ENCODE measurements at regions not wholly inside any gene's neighbourhood (a gene's known extent, or its start where the extent isn't known, plus 50 kb on each side); places are given as distances from the start of the nearest gene placed in this dataset.

DNA sequence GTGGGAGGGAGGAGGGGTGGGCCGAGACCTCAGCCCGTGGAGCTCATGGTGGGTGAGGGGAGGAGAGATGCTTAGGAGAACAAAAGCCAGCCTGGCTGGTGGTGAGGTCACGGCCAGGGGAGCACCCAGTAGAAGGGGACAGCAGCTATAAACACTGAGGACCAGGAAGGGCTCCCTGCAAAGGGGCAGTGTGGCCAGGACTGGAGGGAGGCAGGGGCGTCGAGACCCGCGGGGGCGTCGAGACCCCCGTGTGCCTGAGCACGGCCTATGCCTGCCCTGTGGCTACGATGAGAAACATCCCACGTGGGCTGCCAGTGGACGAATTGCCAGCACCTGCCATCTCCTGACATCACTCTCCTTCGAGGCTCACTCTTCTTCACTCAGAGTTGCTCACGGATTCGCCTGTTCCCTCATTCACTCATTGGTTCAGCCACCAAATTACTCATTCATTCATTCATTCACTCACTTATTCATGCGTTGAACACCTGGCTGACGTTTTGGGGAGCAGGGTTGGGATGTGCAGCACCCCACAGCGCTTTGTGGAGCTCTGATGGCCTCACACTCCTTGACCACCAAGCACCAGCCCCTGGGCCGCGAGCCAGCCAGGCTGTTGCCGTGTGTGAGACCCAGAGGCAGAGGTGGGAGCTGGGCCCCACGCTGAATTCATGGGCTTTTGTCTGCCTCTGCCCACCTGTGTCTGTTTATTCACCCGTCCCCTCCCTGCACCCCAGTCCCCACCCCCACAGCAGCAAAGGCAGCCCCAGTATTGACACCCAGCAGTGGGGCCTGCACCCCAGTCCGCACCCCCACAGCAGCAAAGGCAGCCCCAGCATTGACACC, 61.2 kb upstream of the BHLHE23 start:
- no peak for DNase-seq

DNA sequence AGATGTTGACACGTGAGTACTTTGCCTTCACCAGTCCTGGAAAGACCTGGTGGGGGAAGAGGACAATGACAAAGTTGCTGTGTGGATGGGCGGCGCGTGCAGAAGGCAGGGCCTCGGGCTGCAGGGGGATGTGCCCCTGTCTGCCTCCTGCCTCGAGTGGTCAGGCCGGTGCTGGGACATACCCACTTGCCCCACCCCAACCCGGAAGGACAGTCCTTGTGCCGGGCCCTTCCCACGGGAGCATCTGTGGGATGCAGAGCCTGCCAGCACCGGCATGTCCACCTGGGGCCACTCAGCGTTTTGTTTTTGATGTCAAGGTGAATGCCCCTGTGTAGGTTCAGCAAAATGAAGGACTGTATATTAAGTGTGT, 60.5 kb upstream of the BHLHE23 start:
- no peak for DNase-seq

DNA sequence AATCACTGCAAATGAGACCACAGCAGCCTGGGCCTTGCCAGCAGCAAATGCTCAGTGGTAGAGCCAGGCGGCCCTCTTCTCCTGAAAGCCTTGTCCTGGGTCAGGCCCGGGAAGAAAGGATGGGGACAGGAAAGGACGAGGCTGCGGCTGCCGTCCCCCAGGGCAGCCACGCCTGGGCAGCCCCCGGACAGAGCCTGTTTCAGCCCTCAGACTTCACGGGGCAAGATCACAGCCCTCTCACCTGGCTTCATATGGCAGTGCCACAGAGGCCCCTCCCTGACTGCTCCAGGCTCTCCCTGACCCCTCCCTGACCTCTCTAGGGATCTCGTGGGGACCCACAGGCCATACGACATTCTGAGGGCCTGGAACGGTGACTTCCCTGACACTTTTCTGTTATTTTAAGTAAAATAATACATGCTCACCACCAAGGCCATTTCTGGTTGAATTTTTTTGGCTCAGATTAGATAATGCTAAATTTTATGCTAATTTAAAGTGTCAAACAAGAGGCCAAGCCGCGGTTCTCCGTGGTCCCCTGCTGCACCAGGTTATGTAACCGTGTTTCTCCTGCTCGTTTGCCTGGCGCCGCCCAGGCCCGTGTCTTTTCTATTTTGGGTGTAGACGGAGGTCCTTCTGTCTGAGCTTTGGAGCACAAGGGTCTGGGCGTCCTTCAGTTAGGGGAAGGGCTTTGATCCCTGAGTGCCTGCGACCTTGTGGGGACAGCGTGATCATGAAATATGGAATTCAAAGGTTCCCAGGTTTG, 59.9 kb upstream of the BHLHE23 start:
- no peak for DNase-seq

DNA sequence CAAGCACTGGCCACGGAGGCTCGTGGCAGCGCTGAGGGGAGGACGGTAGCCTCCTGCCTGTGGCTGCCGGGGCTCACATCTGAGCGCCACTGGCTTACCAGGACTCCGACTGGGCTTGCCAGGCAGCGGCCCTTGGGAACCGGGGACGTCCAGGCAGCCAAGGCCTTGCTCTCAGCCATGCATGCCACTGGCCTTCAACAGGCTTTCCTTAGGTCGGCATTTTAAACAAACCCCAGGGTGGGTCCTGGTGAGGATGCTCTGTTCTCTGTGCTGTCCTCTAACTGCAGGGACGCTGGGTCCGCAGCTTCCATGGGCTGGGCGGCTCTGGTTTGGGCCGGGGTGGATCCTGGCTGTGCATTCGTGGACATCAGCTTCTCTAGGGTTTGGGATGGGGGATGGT, 59.1 kb upstream of the BHLHE23 start:
- DNase-seq = no peak

DNA sequence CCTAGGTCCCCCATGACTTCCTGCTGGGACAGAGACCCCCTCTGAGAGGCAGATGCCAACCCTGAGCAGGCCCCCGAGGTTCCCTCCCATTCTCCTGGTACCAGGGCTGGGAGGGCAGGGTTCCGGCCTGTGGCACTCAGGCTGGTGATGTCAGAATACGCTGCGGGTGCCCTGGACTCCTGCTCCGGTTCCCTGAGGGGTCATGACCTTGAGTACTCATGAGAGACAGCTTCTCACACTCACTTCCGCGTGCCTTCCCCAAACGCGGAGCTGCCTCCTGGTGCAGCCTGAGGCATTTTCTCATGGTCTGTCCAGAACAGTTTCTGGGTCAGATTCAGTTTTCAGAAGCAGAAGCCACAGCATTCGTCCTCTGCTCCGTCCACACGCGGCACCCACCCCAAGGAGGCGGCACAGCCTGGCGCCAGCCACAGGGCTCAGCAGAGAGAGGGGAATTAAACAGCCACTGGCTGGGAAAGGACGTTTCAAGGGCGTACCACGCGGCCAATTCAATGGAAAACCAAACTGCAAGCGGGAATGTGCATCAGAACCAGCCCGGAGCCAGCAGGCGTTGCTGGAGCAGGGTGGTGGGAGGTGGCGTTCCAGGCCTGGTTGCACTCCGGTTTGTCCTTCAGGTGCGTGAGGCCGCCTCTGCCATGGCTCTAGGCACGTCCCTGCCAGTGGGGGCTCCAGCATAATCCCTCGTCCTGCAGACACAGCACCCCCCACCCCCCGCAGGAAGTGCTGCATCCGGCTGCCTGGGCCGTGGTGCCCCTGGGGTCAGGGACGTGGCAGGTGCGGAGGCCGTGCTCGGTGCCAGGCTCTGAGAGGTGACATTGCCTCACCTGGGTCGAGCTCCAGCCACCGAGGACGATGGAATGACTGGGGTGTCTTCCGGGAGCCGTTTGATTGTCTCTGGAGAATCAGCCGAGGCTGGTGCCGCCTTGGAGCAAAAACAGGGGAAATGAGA, 58.3 kb upstream of the BHLHE23 start:
- peak; percentile 54 for DNase-seq

DNA sequence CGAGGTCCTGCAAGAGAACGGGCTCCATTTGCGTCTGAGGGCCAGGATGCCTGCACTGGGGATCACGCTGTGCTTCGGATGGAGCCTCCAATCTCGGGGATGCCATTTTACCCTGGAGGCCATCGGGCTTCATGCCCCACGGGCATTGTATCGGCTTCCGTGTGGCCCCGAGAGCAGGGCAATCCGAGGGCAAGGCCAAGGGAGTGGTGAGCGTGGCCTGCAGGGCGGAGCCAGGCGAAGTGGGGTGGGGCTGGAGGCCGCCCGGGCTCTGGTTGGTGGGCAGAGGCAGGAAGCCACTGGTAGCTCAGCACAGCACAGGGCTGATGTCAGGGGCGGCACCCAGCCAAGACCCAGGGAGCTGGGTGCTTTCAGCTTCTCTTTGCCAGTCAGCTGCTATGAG, 57.5 kb upstream of the BHLHE23 start:
- DNase-seq = peak; percentile 54

DNA sequence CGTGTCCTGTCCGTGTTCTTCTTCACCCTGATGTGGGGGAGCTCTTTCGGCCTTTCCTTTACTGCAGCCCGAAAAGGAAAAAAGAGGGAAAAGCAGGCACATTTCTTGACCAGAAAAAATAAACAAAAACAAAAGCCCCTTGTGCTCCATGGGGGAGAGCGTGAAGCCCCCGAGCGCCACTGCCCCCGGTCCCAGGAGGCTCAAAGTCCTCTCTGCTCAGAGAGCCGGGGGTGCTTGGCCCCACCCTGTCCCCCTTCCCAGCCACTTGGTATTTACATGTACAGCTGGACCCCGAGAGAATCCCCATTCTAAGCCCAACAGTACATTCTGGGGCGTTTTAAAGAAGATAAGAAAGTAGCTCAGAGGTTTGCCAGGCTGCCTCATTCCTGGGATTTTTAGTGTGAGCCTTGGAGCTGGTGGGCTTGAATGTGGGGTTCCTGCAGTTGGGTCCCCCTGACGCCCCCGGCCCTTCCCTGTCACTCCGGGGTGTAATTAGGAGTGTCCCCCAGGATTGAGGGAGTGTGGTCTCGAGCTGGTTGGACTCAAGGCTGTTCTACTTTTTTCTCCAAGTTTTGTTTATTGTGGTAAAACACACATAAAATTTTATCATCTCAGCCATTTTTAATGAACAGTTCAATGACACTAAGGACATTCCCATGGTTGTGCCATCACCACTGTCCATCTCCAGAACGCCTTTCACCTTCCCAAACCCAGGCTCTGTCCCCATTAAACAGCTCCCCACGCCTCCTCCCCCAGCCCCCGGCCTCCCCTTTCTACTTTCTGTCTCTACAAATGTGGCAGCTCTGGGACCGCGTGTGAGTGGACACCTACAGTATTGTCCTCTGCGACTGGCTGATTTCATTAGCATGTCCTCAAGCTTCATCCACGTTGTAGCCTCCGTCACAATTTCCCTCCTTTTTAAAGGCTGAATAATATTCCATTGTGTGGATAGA, 55.7 kb upstream of the BHLHE23 start:
- peak; percentile 19 for DNase-seq

DNA sequence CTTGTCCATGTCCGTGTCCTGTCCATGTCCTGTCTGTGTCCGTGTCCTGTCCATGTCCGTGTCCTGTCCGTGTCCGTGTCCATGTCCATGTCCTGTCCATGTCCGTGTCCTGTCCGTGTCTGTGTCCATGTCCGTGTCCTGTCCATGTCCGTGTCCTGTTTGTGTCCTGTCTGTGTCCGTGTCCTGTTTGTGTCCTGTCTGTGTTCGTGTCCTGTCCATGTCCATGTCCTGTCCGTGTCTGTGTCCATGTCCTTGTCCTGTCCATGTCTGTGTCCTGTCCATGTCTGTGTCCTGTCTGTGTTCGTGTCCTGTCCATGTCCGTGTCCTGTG, 55.0 kb upstream of the BHLHE23 start:
- DNase-seq = peak; percentile 34

DNA sequence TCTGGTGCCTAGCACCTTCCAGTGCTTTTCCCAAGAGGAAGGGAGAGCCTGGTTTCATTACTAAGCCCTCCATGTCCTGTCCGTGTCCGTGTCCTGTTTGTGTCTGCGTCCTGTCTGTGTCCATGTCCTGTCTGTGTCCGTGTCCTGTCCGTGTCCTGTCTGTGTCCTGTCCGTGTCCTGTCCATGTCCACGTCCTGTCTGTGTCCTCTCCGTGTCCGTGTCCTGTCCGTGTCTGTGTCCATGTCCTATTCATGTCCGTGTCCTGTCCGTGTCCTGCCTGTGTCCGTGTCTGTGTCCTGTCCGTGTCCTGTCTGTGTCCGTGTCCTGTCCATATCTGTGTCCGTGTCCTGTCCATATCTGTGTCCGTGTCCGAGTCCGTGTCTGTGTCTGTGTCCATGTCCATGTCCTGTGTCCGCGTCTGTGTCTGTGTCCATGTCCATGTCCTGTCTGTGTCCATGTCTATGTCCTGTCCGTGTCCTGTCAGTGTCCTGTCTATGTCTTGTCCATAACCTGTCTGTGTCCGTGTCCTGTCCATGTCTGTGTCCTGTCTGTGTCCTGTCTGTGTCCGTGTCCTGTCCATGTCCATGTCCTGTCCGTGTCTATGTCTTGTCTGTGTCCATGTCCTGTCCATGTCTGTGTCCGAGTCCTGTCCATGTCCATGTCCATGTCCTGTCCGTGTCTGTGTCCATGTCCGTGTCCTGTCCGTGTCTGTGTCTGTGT, 54.4 kb upstream of the BHLHE23 start:
- DNase-seq = peak; percentile 31

DNA sequence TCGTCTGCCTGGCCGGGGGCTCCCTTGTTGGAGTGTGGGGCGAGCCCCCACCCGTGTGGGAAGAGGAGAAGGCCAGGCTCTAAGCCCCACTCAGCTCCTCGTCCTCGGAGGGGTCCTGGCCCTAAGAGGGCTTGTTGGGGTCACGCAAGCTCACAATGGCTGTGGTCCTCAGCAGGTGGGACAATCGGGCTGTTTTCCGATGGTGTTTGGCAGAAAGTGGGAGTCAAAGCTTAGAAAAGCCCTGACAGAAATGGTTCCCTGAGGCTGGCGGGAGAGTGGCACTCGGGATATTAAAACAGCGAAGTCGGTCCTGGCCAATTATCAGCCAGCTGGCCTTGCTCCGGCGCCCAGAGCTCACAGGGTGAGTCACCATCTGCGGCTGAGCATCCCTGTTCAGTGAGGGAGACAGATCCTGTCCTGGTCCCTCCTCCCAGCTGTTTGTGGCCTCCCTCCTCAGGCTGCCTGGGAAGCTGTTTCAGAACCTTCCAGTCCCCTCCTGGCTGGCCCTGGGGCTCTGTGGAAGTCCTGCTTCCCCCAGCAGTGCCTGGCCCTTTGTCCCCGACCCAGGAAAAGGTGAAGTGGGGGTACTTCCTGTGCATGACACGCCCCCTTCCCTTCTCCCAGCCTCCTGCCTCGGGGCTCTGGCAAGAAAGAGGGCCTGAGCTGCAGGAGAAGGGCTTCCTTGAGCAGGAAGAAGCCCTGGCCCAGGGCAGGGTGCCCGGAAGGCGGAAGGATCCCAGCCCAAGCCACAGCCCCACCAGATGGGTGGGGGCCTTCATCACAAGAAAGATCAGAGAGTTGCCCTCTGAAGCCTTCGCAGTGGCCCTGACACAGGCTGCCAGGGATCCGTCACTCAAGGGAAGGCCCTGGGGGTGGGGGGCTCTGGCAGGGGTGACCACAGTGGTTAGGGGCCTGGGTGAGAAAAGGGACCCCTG, 53.6 kb upstream of the BHLHE23 start:
- DNase-seq = peak; percentile 60

DNA sequence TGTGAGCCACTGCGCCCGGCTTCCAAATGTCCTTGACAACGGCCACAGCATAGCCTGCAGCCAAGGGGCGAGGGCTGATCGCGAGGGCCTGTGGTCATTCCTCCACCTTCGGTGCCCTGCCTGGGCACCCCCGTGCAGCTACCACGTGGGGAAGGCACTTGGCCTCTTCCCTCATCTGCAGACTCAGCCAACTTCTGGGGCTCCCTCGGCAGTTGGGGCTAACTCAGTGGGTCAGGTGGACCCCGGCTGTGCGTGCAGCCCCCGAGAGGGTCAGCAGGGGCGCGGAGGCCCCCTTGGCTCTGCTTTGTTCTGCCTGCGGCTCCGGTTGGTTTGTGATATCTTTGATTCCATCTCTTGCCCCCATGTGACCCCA, 52.9 kb upstream of the BHLHE23 start:
- peak; percentile 46 for DNase-seq

DNA sequence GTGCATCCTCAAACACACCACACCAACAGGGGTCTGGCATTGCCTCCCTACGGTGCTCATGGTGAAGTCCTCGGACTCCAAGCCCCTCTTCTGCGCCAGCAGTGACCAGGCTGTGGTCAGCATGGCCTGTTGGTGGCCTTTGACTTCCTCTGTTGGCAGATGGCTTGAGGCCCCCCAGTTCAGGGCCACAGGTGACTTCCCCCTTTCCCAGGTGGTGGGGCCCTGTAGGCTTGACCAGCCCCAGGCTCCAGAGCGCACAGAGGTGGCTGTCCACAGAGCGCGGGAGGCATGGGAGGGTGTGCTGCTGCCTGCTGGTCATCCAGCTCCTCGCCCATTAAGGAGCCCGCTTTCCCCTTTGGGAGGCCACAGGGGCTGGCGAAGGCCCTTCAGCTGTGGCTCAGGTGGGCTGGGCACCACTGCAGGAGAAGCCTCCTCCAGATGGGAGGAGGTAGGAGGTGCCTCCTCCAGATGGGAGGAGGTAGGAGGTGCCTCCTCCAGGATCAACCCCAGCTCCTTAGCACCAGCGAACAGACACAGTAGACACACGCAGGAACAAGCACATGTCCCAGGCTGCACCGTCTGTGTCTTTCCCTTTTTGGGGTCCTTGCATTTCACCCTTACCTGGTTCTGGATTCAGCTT, 52.1 kb upstream of the BHLHE23 start:
- peak; percentile 56 for DNase-seq

DNA sequence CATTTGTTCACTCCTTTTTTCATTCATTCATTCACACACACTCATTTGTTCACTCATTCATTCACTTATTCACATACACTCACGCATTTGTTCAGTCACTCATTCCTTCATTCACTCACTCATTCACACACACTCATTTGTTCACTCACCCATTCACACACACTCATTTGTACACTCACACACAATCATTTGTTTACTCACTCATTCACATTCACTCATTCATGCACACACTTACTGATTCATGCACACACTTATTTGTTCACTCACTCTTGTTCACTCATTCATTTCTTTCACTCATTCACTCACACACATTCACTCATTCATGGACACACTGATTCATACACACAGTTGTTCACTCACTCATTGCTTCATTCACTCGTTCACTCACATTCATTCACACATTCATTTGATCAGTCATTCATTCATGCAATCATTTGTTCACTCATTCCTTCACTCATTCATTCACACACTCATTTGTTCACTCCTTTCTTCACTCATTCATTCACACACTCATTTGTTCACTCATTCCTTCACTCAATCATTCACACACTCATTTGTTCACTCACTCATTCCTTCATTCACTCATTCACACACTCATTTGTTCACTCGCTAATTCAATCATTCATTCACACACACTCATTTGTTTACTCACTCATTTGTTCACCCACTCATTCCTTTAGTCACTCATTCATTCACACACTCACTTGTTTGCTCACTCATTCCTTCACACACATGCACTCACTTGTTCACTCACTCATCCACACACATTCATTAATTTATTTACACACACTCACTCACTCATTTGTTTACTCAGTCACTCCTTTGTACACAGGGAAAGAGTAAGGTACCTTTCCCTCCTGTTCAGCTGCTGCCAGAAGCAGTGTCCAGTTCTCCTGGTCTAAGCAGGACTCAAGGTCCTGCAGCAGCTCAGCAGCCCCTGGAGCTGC, 50.7 kb upstream of the BHLHE23 start:
- DNase-seq = peak; percentile 3

DNA sequence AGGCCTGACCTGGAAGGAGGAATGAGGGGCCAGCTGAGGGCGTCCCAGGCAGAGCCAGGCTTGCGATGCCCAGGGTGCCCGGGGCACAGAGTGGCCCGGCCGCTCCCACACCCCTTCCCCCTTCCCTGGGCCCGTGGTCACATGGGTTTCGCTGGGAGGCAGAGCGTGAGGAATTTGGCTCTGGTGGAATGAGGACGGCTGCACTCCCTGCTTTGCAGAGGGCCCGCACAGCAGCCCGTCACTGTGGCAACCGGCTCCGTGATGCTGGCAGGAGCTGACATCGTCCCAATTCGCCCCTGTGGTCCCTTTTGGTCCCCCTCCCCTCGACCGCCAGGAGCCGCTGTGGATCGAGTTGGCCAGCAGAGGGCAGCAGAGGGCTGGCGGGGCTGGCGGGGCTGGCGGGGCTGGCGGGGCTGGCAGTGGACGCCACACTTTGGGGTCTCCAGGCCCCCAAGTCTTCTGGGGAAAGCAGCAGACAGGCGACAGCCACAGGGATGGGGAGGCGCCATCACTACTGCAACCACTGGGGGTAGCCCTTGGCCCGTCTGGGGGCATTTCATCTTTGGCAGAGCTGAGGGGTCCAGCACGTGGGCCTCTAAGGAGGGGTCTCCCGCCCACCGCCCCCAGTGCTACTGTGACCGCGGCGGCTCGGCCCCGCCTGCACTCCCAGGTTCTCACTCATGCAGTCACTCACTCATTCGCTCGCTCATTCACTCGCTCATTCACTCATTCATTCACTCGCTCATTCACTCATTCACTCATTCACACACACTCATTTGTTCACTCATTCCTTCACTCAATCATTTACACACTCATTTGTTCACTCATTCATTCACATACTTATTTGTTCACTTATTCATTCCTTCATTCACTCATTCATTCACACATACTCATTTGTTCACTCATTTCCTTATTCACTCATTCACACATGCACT, 49.7 kb upstream of the BHLHE23 start:
- peak; percentile 81 for DNase-seq

All from activated effector memory CD4-positive, alpha-beta T cell treated with anti-CD3 and anti-CD28 coated beads, Interleukin-2, amount 50 U/mL, for 16 hours (primary cell).